Heart left ventricle (tissue), 16 donors: ENCODE measurements at regions not wholly inside any gene's neighbourhood (a gene's known extent, or its start where the extent isn't known, plus 50 kb on each side); places are given as distances from the start of the nearest gene placed in this dataset.

Experiments used
- ATAC-seq, 4 donors: fragments of 200-7000 bp; cut with Tn5 transposase; one replicate each; pipeline ENCODE4 v1.9.1; 2020 to 2022; ENCODE audit warnings: moderate library complexity in 4 of 4, mild to moderate bottlenecking in 3 of 4, moderate number of reproducible peaks in 1 of 4
- DNase-seq, 5 donors: peaks; one replicate each; pipeline ENCODE4 v3.0.0-alpha.2; 2020
- H3K27ac ChIP-seq, 12 donors: fragments of 200-600 bp; sonication (generic) in 4 of 12; one replicate each; pipeline versions ENCODE4 v1.5.0 to v1.8.0; 2016 to 2022; ENCODE audit warnings: mild to moderate bottlenecking in 2 of 12
- H3K27me3 ChIP-seq, 9 donors: fragments of 200-600 bp; sonication (generic) in 2 of 9; one replicate each; pipeline versions ENCODE4 v1.5.1 to v1.8.0; 2016 to 2022; ENCODE audit warnings: mild to moderate bottlenecking in 3 of 9
- H3K36me3 ChIP-seq, 9 donors: fragments of 200-600 bp; sonication (generic) in 2 of 9; one replicate each; pipeline versions ENCODE4 v1.5.0 to v1.8.0; 2018 to 2022; ENCODE audit warnings: mild to moderate bottlenecking in 2 of 9
- H3K4me1 ChIP-seq, 12 donors: fragments of 200-600 bp; sonication (generic) in 4 of 12; one replicate each; pipeline versions ENCODE4 v1.5.0 to v1.8.0; 2016 to 2022; ENCODE audit warnings: mild to moderate bottlenecking in 3 of 12
- H3K4me3 ChIP-seq, 12 donors: fragments of 200-600 bp; sonication (generic) in 4 of 12; one replicate each; pipeline versions ENCODE4 v1.5.0 to v1.8.0; 2017 to 2022; ENCODE audit warnings: mild to moderate bottlenecking in 9 of 12, moderate library complexity in 4 of 12
- H3K9me3 ChIP-seq, 12 donors: fragments of 200-600 bp; sonication (generic) in 4 of 12; one replicate each; pipeline versions ENCODE4 v1.5.0 to v1.8.0; 2016 to 2022; ENCODE audit warnings: mild to moderate bottlenecking in 1 of 12
- POLR2A ChIP-seq, 2 donors: fragments of 450-650 bp; IDR thresholded peaks; one replicate each; pipeline ENCODE4 v1.6.1; 2017; ENCODE audit warnings: antibody characterized with exemption in 2 of 2, mild to moderate bottlenecking in 2 of 2, moderate library complexity in 2 of 2
- WGBS, 4 donors: extraction: QIAGEN DNeasy Blood & Tissue Kit in 2 of 4; methylation state at CpG; one replicate each; pipeline versions ENCODE4 v1.1.5 to v1.1.7; 2013 to 2018; 5-methylcytosine and 5-hydroxymethylcytosine counted together
- intact Hi-C, 10 donors: fragments of 100-400 bp; cut with DNase I; formaldehyde crosslinking; loops; one replicate each; pipeline versions ENCODE4 v1.11.1 to v1.14.2; 2022
- TF ChIP-seq, protein P1 (sequence below), 12 donors: fragments of 200-600 bp; sonication (generic) in 4 of 12; IDR thresholded peaks; one replicate each; pipeline versions ENCODE4 v1.5.0 to v1.8.0; 2018 to 2022; ENCODE audit warnings: antibody characterized with exemption in 12 of 12, mild to moderate bottlenecking in 5 of 12
- donor health status: ischemic (EF 13 %, LVEDD 7.1; RV severe dilation, severe dysfunction).
- donor health status: healthy with polysubstance abuse.
- donor health status: DM: no; HTN: yes; CAD: no.
- donor health status: DM: no; HTN: no; CAD: no.
- donor health status: ischemic (EF 25% LVEDD 6.9; RV normal size, moderate dysfunction).
- donor health status: ischemic (EF 25% LVEDD 5.7; RV mildly dilated, moderate dysfunction).
- donor health status: healthy.
- donor health status: DM: yes; HTN: yes; CAD: no.
- donor health status: ischemic (EF 35%, LVEDD 5.7; RV mildly dilated, moderate dysfunction).
- donor health status: nonischemic (EF 11% LVEDD 7.7; RV severe dilation, severe dysfunction).
- donor health status: DM: yes; HTN: yes; CAD: no.
- donor health status: PGD.
- donor health status: ischemic (EF 29% LVEDD 5.4; RV normal size, mild dysfunction).
- donor health status: nonischemic (EF 23%, LVEDD 6.1; RV moderate dilation, normal function).

- intact Hi-C loops: no loop called here
- no peaks in the 10 kb centered on the region for H3K4me1 ChIP-seq
- no peaks in the 10 kb centered on the region for H3K27me3 ChIP-seq
- H3K36me3 ChIP-seq: no peaks in the 10 kb centered on the region
- H3K27ac ChIP-seq: no peak overlapping the region
- DNase-seq: no peak
- TF ChIP-seq POLR2A (IDR thresholded peaks at IDR 0.05): no peak
- TF ChIP-seq, protein P1, sequence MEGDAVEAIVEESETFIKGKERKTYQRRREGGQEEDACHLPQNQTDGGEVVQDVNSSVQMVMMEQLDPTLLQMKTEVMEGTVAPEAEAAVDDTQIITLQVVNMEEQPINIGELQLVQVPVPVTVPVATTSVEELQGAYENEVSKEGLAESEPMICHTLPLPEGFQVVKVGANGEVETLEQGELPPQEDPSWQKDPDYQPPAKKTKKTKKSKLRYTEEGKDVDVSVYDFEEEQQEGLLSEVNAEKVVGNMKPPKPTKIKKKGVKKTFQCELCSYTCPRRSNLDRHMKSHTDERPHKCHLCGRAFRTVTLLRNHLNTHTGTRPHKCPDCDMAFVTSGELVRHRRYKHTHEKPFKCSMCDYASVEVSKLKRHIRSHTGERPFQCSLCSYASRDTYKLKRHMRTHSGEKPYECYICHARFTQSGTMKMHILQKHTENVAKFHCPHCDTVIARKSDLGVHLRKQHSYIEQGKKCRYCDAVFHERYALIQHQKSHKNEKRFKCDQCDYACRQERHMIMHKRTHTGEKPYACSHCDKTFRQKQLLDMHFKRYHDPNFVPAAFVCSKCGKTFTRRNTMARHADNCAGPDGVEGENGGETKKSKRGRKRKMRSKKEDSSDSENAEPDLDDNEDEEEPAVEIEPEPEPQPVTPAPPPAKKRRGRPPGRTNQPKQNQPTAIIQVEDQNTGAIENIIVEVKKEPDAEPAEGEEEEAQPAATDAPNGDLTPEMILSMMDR (IDR thresholded peaks at IDR 0.05): no peak
- ATAC-seq: no peak
- H3K4me3 ChIP-seq: no peak overlapping the region
- no peaks in the 10 kb centered on the region for H3K9me3 ChIP-seq
Measured at GRCh38 chr5:87103616-87104287, 163.9 kb upstream of the RASA1 start.

GRCh38 chr5:87105577-87105976 is 162.1 kb upstream of the RASA1 start:
- WGBS, 4 donors: 48 to 78% (median 57%) methylated on average over 2 of the region's 2 CpGs
- no peak for DNase-seq
- ATAC-seq: no peak
- no peaks in the 10 kb centered on the region for H3K36me3 ChIP-seq
- no peaks in the 10 kb centered on the region for H3K9me3 ChIP-seq
- no peak overlapping the region for H3K27ac ChIP-seq
- H3K4me1 ChIP-seq: no peaks in the 10 kb centered on the region
- TF ChIP-seq, protein P1 (IDR thresholded peaks at IDR 0.05): no peak
- TF ChIP-seq POLR2A (IDR thresholded peaks at IDR 0.05): no peak
- intact Hi-C loops: no loop called here
- no peak overlapping the region for H3K4me3 ChIP-seq
- no peaks in the 10 kb centered on the region for H3K27me3 ChIP-seq

GRCh38 chr5:87109746-87110145 is 157.9 kb upstream of the RASA1 start:
- DNase-seq: peak in 1 of 5 donors; percentile 24
- Histone ChIP-seq H3K36me3 (no peaks in the 10 kb centered on the region), H3K4me1 (no peaks in the 10 kb centered on the region), H3K27me3 (no peaks in the 10 kb centered on the region), H3K27ac (no peak overlapping the region), H3K4me3 (no peak overlapping the region), H3K9me3 (no peaks in the 10 kb centered on the region)
- intact Hi-C loops: no loop called here
- no peak for ATAC-seq
- 77 to 85% (median 80%) methylated on average over 2 of the region's 2 CpGs for WGBS, 4 donors
- TF ChIP-seq, protein P1 (IDR thresholded peaks at IDR 0.05): no peak
- no peak for TF ChIP-seq POLR2A (IDR thresholded peaks at IDR 0.05)

DNA sequence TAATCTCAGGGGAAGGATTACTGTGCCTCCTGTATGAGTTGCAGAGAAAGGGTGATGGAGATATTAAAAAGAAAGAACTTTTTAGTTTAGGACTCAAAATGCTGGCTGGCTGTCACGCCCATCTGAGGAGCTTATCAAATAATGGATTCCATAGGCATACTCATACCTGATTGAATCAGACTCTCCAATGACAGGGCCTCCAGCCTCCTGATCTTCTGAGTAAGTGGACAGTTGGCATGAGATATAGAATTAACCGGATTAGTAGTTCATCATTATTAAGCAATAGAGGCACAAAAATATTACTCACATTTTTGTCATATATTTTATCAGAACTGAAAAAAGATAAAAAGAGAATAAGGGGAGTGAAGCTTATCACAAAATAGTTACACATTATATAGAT is 157.0 kb upstream of the RASA1 start:
- H3K9me3 ChIP-seq: no peaks in the 10 kb centered on the region
- 77 to 91% (median 86%) methylated on average over 2 of the region's 2 CpGs for WGBS, 4 donors
- no peak for ATAC-seq
- no peak for DNase-seq
- no peaks in the 10 kb centered on the region for H3K36me3 ChIP-seq
- no peak overlapping the region for H3K27ac ChIP-seq
- H3K4me3 ChIP-seq: no peak overlapping the region
- H3K27me3 ChIP-seq: no peaks in the 10 kb centered on the region
- intact Hi-C loops: no loop called here
- TF ChIP-seq POLR2A (IDR thresholded peaks at IDR 0.05): no peak
- TF ChIP-seq, protein P1 (IDR thresholded peaks at IDR 0.05): no peak
- no peaks in the 10 kb centered on the region for H3K4me1 ChIP-seq
